Smooth muscle cell (in vitro differentiated cells): ENCODE measurements at regions not wholly inside any gene's neighbourhood (a gene's known extent, or its start where the extent isn't known, plus 50 kb on each side); places are given as distances from the start of the nearest gene placed in this dataset.

Source experiments
- DNase-seq: peaks from one replicate; lab custom pipeline; 2025; ENCODE audit not compliant: unreplicated experiment; lab: John Stamatoyannopoulos, UW
- H2AFZ ChIP-seq: fragments of 200-600 bp; sonication (generic); 2 replicates; pipeline ENCODE4 v1.6.0; 2016; ENCODE audit warnings: antibody characterized with exemption, low read depth, mild to moderate bottlenecking
- H3F3A ChIP-seq: fragments of 200-600 bp; sonication (generic); 2 replicates; pipeline ENCODE4 v1.6.0; 2017; ENCODE audit warnings: antibody characterized with exemption, low read depth
- H3K27ac ChIP-seq: fragments of 200-600 bp; sonication (generic); 2 replicates; pipeline ENCODE4 v1.5.1; 2016; ENCODE audit warnings: low read depth, mild to moderate bottlenecking
- H3K27me3 ChIP-seq: fragments of 200-600 bp; sonication (generic); 2 replicates; pipeline ENCODE4 v1.6.1; 2016; ENCODE audit warnings: low read depth, mild to moderate bottlenecking
- H3K36me3 ChIP-seq: fragments of 200-600 bp; sonication (generic); 2 replicates; pipeline ENCODE4 v1.5.1; 2016; ENCODE audit warnings: low read depth
- H3K4me1 ChIP-seq: fragments of 200-600 bp; sonication (generic); 2 replicates; pipeline ENCODE4 v1.5.1; 2016; ENCODE audit warnings: low read depth
- H3K4me2 ChIP-seq: fragments of 200-600 bp; sonication (generic); 2 replicates; pipeline ENCODE4 v1.6.0; 2016; ENCODE audit warnings: mild to moderate bottlenecking
- H3K4me3 ChIP-seq: fragments of 200-600 bp; sonication (generic); 2 replicates; pipeline ENCODE4 v1.5.1; 2016; ENCODE audit warnings: mild to moderate bottlenecking
- H3K79me2 ChIP-seq: fragments of 200-600 bp; sonication (generic); 2 replicates; pipeline ENCODE4 v1.6.0; 2016; ENCODE audit warnings: low read depth, mild to moderate bottlenecking
- H3K9ac ChIP-seq: fragments of 200-600 bp; sonication (generic); 2 replicates; pipeline ENCODE4 v1.6.0; 2016; ENCODE audit warnings: low read depth
- H3K9me3 ChIP-seq: fragments of 200-600 bp; sonication (generic); replicated peaks from 2 replicates; pipeline ENCODE4 v1.5.1; 2016; ENCODE audit warnings: low read depth
- H4K20me1 ChIP-seq: fragments of 200-600 bp; sonication (generic); 2 replicates; pipeline ENCODE4 v1.6.0; 2016; ENCODE audit warnings: low read depth
- WGBS: methylation state at CpG from one replicate; pipeline ENCODE4 v1.1.7; 2016; ENCODE audit warnings: low lambda C conversion rate; 5-methylcytosine and 5-hydroxymethylcytosine counted together
- TF ChIP-seq, protein P1 (sequence below): fragments of 200-600 bp; sonication (generic); IDR thresholded peaks from 2 replicates; pipeline ENCODE4 v1.5.1; 2017; ENCODE audit warnings: borderline replicate concordance, mild to moderate bottlenecking, antibody characterized with exemption; ENCODE audit not compliant: insufficient read depth, poor library complexity, severe bottlenecking

GRCh38 chr1:98550076-98550475, 111.4 kb upstream of the SNX7 start:
- H3K9me3 ChIP-seq: no peaks in the 10 kb centered on the region
- H3K9ac ChIP-seq: no peak overlapping the region
- no peaks in the 10 kb centered on the region for H3K79me2 ChIP-seq
- TF ChIP-seq, protein P1, sequence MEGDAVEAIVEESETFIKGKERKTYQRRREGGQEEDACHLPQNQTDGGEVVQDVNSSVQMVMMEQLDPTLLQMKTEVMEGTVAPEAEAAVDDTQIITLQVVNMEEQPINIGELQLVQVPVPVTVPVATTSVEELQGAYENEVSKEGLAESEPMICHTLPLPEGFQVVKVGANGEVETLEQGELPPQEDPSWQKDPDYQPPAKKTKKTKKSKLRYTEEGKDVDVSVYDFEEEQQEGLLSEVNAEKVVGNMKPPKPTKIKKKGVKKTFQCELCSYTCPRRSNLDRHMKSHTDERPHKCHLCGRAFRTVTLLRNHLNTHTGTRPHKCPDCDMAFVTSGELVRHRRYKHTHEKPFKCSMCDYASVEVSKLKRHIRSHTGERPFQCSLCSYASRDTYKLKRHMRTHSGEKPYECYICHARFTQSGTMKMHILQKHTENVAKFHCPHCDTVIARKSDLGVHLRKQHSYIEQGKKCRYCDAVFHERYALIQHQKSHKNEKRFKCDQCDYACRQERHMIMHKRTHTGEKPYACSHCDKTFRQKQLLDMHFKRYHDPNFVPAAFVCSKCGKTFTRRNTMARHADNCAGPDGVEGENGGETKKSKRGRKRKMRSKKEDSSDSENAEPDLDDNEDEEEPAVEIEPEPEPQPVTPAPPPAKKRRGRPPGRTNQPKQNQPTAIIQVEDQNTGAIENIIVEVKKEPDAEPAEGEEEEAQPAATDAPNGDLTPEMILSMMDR: no peak
- no peaks in the 10 kb centered on the region for H3K4me1 ChIP-seq
- H2AFZ ChIP-seq: no peak overlapping the region
- H3K27me3 ChIP-seq: no peaks in the 10 kb centered on the region
- DNase-seq: no peak
- no peak overlapping the region for H3K27ac ChIP-seq
- no peaks in the 10 kb centered on the region for H3F3A ChIP-seq
- H3K4me3 ChIP-seq: no peak overlapping the region
- WGBS: 61% methylated on average over 1 of the region's 1 CpG
- H3K36me3 ChIP-seq: no peaks in the 10 kb centered on the region
- no peak overlapping the region for H3K4me2 ChIP-seq
- H4K20me1 ChIP-seq: no peaks in the 10 kb centered on the region

DNA sequence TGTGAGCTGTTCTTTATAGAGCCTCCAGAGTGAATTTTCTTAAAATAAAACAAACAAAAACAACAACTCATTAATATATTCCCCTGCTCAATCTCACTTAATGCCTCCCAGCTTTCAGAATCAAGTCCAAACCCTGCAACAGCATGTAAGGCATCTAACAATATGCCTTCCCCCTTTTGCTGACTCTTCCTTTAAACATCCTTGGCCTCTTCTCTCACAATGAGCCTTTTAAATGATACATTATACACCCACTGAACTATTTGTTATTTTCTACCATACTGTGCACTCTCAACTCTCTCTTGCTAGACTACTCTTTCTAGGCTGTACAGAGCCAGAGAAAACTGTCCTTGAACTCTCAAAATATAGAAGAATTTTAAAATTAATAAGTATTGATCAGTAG, 115.2 kb upstream of the SNX7 start:
- H3K27me3 ChIP-seq: no peaks in the 10 kb centered on the region
- H4K20me1 ChIP-seq: no peaks in the 10 kb centered on the region
- no peaks in the 10 kb centered on the region for H3K9me3 ChIP-seq
- H3K27ac ChIP-seq: no peak overlapping the region
- no peak overlapping the region for H3K9ac ChIP-seq
- no peaks in the 10 kb centered on the region for H3K36me3 ChIP-seq
- no peaks in the 10 kb centered on the region for H3F3A ChIP-seq
- no peak overlapping the region for H3K4me3 ChIP-seq
- TF ChIP-seq, protein P1: no peak
- H3K4me1 ChIP-seq: no peaks in the 10 kb centered on the region
- H3K79me2 ChIP-seq: no peaks in the 10 kb centered on the region
- H3K4me2 ChIP-seq: no peak overlapping the region
- H2AFZ ChIP-seq: no peak overlapping the region
- DNase-seq: no peak

GRCh38 chr1:98538106-98538505, 123.4 kb upstream of the SNX7 start:
- Histone ChIP-seq H3F3A (no peaks in the 10 kb centered on the region), H4K20me1 (no peaks in the 10 kb centered on the region), H3K9ac (no peak overlapping the region), H3K79me2 (no peaks in the 10 kb centered on the region), H3K27ac (no peak overlapping the region), H3K9me3 (no peaks in the 10 kb centered on the region), H3K4me3 (no peak overlapping the region), H3K4me2 (no peak overlapping the region), H3K36me3 (no peaks in the 10 kb centered on the region), H3K27me3 (no peaks in the 10 kb centered on the region), H3K4me1 (no peaks in the 10 kb centered on the region), H2AFZ (no peak overlapping the region)
- WGBS: 94% methylated on average over 3 of the region's 3 CpGs
- TF ChIP-seq, protein P1: no peak
- no peak for DNase-seq

GRCh38 chr1:98523256-98523655, 138.3 kb upstream of the SNX7 start:
- Histone ChIP-seq H3K9me3 (peaks cover 4% of the 10 kb centered on the region), H4K20me1 (no peaks in the 10 kb centered on the region), H3K4me1 (no peaks in the 10 kb centered on the region), H3K27me3 (no peaks in the 10 kb centered on the region), H3F3A (no peaks in the 10 kb centered on the region), H3K79me2 (no peaks in the 10 kb centered on the region), H3K36me3 (no peaks in the 10 kb centered on the region), H3K27ac (no peak overlapping the region), H3K4me3 (no peak overlapping the region), H3K9ac (no peak overlapping the region), H3K4me2 (no peak overlapping the region), H2AFZ (no peak overlapping the region)
- no peak for DNase-seq
- TF ChIP-seq, protein P1: no peak
- 79% methylated on average over 4 of the region's 4 CpGs for WGBS
